HG02981 (cell line): ENCODE measurements at regions not wholly inside any gene's neighbourhood (a gene's known extent, or its start where the extent isn't known, plus 50 kb on each side); places are given as distances from the start of the nearest gene placed in this dataset.

Experiments used
- ATAC-seq: cut with Tn5 transposase; IDR thresholded peaks from one replicate; pipeline ENCODE4 v1.9.1; 2021; ENCODE audit warnings: mild to moderate bottlenecking, moderate library complexity; ENCODE audit not compliant: unreplicated experiment

DNA sequence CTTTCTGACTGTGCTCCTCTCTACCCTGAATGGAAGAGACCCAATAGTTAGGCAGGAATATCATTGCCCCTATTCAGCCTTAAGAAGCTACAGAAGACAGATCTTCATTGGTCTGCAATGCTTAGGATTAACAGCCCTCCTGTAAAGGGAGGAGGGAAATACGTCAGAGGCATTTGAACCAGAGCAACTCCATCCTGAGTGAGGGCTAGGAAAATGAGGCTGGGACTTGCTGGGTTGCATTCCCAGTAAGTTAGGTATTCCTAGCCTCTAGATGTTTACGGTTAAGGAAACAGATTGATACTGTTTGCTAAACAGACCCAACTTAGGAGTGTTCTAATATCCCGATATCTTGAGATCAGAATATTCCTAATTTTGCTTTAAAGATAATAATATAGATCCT is 63.5 kb downstream of the PCDH18 start:
- no peak for ATAC-seq

DNA sequence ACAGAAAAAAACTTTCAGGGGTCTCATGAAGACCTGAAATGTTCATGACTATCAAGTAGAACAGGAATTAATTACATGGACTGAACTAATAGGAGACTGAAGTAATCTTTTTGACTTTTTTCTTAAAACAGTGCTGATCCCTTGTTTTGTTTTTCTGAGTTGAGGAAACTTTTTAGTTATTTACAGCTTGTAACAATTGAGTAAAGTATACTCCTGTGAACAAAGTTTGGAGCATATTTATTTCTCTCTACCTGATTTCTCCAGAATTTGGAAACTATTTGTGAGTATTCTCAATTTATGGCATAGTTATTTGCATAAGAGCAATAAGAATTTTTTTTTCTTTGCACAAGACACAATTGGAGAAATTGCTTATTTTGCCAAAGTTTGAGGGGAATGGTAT is 64.8 kb downstream of the PCDH18 start:
- no peak for ATAC-seq

DNA sequence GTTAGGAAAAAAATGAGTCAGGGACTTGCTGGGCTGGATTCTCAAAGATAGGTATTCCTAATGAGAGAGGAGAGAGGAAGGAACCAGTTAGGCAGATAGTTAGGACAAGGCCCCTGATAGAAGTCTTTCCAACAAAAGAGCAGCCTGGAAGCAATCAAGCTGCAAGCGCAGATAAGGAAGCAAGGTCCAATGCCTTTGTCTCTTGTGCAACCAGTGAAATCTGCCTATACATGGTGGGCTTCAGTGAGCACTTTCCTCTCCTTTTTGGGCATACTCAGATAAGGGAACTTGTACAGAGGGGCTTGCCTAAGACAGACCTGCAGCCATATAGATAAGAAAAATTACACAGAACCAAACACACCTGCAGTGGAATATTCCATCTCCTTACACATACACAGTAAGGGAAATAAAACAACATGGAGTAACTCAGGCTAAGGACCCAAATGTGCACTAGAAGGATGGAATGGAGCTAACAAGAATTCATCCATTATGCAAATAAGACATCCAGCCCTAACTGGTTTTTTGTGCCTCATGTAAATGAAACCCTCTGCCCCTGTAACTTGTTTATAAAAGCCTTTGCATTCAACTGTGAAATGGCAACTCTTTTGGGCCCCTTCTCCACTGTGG is 68.8 kb downstream of the PCDH18 start:
- no peak for ATAC-seq

DNA sequence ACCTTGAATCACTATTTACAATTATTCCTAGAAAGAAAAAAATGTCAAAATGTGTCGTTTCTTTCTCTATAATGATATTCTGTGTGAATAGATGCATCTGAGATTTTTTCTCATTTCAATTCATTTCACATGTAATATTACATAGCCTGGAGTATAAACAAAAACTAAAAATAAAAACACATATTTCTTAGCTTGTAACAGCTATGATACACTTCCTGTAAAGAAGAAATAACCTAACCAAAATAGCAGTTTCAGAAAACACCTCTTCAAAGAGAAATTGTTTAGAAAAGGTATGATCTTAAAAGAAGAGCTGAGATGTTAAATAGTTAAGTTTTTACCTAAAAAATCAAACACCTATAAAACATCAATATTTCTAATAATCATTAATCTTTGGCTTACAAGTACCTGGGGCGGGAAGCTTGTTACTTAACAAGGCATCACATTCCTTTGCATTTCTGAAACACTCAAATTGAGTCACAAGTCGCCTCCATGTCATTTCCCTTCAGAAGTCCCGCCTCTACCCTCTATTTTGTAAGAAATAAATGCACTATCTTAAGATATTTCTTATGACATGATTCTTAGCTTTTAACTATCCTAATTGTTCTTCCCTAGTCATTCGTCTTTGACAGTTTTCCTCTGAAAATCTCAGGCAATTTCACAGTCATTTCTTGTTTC is 76.5 kb downstream of the PCDH18 start:
- no peak for ATAC-seq

DNA sequence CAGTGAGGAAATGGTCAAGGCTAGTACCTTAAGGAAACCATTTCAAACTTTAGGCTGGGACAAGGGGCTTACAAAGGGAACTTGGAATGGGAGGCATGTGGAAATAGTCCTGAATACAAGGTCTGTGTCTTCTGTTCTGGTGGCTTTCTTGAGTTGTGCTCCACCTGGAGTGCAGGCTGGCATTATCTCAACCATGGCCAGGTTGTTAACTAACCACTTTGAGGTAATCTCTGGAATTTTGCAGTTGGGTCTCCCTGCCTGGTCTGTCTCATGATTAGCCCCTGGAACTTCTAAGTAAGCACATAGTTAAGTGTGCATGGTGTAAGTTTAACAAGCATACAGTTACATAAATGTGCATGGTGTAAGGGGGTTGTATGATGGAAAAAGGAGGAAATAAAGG is 77.5 kb downstream of the PCDH18 start:
- ATAC-seq: no peak

DNA sequence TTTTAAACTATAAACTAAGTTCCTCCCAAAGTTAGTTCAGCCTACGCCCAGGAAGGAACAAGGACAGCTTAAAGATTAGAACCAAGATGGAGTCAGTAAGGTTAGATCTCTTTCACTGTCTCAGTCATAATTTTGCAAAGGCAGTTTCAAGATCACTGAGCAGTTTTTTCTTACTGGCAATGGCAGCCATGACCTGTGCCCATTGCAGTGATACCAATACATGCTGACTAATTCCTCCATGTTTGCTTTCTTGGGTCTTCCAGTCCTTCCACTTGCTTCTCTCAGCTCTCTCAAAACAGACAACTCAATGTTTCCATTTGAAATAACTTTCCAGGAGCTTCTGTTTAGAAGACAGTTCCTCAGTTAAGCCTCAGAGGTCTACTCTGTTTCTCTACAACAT is 79.5 kb downstream of the PCDH18 start:
- no peak for ATAC-seq

DNA sequence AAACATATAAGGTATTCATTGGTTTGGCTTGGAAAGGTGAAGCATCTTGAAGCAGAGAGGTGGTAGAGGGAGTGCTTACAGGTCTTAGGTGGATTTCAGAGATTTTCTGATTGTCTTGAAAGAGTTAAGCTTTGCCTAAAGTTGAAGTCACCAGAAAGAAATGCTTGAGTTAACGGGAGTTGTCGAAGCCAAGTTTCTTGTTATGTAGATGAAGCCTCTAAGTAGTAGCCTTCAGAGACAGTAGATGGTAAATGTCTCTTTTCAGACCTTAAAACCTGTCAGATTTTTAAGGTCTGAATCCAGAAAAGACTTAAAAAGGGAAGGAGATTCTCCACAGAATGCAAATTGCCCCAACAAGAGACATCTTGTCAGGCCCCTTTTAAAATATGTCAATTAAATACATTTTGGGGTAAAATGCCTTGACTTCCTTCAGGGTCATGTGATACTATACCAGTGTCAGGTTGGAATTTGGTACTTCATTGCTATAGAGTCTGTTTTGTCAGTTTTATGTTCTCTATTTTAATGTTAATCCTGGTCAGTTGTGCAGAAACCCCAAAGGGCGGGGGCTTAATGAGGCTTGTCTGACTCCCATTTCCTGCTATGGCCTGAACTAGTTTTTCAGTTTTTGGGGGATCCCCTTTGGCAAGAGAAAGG is 81.0 kb downstream of the PCDH18 start:
- no peak for ATAC-seq

DNA sequence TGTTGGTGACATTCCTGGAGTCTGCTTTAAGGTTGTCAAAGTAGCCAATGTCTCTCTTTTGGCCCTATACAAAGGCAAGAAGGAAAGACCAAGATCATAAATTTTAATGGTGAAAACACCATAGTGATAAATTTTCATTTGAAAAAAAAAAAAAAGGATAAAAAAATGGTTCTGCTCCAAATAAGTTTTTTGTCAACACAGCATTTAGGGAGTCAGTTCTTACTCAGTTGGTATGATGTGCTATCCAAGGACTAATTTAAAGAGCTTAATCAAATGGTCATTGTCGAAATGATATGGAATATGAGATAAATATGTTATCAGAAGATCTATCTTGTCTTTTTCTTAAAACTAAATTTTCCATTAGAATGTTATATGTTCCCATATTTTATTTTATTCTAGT is 83.9 kb downstream of the PCDH18 start:
- ATAC-seq: no peak

DNA sequence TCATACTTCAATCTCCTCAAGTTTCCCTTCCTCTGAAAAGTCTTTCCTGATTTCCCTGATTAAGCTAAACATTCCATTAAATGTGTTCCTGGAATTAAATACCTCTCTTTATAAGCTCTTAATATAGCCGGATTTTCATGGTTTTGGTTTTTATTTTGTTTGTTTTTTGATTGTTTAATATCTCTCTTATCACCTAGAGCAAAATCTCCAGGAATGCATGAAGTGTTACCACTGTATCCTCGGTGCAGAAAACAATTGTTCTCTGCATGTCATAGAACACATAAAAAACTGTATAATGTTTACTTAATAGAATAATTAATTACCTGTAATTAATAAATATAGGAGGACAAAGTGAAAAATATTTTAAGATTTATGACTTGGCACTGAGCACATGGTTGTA is 86.2 kb downstream of the PCDH18 start:
- no peak for ATAC-seq

DNA sequence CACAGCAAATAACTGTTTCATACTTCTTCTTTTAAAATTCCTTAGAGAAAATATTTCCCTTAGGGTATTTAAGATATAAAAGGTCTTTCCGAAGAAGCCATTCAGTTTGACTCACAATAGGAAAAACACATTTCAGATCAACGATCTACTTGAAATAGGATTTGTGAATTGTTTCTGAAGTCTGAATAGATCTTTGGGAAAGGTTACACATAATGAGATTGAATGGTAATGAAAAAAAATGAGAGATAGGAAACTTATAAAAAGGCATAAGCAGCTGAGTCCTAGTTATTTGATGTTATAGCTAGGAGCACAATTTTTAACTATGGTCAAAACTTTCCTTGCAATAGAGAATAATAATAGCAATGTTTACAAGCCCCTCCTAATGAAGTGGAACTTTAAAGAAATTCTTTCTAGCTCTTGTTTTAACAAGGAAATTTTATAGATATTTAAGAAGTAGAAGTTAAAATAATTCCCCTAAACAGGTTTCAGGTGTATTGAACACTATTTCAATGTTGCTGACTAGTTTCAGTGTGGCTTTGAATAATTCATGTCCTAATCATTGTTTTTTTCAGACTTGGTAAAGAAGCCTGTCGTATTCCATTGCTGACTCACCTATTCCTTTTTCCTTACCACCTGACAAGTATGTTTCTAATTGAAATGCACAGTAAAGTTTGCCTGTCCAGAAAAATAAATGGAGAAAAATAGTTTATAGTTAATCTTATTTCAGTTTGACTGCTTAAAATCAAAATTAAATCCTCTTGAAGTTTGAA is 89.1 kb downstream of the PCDH18 start:
- ATAC-seq: no peak

DNA sequence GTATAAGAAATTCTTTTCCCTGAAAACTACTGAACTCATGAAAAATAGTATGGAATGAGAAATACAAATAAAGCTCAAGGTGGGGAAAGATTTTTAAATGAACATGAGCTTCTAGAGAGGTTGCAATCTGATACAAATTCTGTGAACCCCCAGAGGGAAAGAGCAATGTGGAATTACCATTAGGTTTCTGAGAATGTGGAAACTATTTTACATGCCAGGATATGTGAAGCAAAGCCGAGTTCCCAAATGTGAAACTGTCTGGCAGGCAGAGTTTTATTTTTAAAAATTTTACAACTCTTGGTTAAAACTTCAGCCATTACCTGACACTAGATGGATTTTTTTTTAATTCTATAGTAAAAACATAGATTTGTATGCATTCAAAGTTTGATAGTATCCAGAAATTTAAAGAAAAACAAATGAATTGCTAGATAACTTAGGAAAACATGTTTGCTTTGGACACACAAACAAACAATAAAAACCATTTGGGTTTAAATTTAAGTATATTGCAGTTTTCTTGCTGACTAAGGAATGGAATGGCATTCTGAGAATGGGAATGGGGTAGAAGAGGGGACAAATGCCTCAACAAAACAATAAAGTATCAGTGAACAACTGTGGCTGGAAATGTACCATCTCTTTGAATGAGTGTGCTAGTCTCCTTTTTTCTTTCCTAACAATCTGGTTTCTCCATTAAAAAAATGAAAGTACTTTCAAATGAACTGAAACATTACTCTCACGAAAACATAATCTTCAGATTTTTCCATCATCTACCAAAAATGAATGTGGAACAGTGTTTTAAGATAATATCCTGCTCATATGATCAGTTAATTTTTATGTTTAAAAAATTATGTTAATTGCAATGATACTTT is 99.6 kb downstream of the PCDH18 start:
- ATAC-seq: no peak

DNA sequence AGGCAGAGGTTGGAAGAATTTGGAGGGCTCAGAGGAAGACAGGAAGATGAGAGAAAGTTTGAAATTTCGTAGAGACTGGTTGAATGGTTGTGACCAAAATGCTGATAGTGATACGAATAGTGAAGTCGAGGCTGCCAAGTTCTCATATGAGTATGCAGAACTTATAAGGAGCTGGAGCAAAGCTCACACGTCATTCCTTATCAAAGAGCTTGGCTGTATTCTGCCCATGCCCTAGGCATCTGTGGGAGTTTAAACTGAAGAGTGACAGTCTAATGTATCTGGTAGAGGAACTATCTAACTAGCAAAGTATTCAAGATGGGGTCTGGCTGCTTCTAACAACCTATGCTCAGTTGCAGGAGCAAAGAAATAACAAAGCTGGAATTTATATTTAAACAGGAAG is 102.1 kb downstream of the PCDH18 start:
- no peak for ATAC-seq

DNA sequence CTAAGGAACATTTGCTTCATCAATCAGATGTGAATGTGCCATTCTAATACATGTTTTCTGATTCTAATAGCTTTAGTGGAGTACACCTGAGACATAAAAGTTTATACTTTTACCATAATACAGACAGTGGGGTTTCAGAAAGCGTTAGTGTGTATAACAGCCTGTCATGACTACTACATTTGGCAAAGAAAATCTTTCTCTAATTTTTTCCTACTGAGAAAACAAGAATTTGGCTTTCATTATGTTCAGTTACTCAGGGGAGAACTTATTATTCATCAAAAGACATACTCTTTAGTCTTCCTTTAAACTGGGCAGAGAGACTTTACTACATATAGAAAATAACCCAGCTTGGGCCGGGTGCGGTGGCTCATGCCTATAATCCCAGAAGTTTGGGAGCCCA is 104.9 kb downstream of the PCDH18 start:
- no peak for ATAC-seq

DNA sequence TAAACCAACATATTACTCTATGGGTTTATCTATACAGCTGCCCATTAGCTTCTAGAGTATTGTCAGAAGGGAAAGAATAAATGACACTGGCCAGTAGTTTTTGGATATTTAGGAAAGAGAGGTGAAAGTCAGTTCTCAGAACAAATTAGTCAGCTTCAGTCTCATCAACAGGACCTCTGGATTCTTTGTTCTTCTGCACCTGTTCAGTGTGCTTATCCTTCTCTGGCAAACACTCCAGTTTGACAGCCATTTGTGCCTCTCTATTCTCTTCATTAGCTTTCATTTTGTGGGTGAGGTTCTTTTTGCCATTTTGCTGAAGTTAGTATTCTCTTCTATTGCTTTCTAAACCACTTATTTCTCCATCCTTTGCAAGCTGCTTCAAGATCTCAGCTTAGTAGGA is 107.0 kb downstream of the PCDH18 start:
- no peak for ATAC-seq

DNA sequence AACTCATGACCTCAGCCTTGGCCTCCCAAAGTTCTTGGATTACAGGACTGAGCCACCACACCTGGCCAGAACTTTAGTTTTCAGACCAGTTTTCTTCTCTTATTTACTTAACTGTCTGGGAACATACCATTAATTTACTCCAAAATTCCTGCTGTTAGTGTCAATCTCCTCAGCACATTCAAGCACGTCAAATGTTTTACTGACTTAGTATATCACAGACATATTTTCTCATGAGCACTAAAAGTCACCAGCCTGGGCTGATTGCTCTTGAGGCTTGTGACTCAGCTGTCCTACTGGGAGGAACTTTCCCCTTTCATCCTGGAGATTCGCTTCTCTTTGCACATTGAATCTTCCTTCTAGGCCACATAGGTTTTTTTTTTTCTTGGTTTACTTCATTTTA is 109.6 kb downstream of the PCDH18 start:
- no peak for ATAC-seq

DNA sequence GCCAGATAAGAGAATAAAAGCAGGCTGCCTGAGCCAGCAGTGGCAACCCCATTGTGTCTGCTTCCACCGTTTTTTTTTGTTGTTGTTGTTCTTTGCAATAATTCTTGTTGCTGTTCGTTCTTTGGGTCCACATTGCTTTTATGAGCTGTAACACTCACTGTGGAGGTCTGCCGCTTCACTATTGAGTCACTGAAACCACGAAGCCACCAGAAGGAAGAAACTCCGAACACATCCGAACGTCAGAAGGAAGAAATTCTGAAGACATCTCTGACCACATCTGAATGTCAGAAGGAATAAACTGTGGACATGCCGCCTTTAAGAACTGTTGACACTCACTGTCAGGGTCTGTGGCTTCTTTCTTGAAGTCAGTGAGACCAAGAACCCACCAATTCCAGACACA is 110.5 kb downstream of the PCDH18 start:
- no peak for ATAC-seq

DNA sequence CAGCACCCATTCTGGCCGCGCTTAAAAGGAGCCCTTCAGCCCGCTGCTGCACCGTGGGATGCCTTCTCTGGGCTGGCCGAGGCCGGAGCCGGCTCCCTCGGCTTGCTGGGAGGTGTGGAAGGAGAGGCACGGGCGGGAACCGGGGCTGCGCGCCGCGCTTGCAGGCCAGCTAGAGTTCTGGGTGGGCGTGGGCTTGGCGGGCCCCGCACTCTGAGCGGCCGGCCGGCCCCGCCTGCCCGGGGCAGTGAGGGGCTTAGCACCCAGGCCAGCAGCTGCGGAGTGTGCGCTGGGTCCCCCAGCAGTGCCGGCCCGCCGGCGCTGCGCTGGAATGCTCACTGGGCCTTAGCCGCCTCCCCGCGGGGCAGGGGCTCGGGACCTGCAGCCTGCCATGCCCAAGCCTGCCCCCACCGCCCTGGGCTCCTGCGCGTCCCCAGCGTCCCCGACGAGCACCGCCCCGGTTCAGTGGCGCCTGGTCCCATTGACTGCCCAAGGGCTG is 111.3 kb downstream of the PCDH18 start:
- no peak for ATAC-seq

DNA sequence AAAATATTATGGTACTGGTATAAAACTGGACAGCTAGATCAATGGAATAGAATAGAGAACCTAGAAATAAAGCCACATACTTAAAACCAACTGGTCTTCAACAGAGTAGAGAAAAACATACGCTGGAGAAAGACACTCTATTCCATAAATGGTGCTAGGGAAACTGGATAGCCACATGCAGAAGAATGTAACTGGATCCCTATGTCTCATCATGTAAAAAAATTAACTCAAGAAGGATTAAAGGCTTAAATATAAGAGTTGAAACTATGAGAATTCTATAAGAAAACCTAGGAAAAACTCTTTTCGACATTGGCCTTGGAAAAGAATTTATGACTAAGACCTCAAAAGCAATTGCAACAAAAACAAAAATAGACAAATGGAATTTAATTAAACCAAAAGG is 114.6 kb downstream of the PCDH18 start:
- no peak for ATAC-seq

DNA sequence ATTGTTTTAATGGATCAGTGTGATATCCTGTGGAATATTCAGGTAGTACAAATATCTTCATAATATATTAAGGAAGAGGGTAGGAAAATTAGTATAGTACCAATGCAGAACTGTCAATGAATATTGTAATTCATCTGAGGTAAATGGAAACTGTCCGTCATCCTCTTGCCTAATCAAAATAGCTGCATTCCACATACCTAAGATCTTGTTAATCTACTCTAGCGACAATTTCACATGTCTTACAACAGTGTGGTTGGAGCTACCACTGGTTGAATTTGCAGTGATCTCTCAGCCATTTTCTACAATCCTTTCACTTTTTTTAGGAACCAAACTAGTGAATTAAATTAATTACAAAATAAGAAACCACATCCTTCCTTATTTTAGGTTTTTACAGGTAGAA is 117.5 kb downstream of the PCDH18 start:
- ATAC-seq: no peak

DNA sequence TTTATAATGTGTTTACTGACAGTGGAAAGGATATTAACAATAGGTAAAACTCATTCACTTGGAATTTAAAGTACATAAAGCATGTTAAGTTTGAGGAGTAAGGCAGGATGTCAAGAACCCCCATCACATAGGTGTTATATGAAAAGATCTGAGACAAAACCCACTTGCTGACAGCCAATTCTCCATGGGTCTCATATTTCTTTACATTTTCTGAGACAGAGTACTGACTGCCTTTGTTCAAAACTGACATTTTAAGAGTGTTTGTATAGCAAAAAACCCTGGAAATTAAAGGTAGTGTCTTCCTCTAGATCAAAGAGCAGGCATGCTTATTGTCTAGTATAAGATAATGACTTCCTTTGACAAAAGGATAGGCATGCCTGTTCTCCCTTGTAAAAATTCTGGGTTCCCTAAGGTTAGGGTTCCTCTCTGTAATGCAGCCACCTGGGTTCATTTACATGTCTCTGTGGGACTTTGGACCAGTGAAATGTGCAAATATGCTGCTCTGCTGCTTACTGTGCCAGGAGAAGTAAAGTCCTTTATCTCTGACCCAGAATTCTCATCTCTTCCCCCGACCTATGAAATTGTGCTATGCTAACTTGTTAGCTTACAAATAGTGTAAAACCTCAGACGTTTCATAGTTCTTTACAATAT is 123.6 kb downstream of the PCDH18 start:
- no peak for ATAC-seq
